Central memory CD8-positive, alpha-beta T cell (primary cell): ENCODE measurements at regions not wholly inside any gene's neighbourhood (a gene's known extent, or its start where the extent isn't known, plus 50 kb on each side); places are given as distances from the start of the nearest gene placed in this dataset.
"Not testable (repeated sequence)": the region's sequence is repeated elsewhere in the genome, so short reads cannot be mapped to it uniquely, and the experiment has no call there.

Experiments
- ATAC-seq: fragments of 150-1000 bp; cut with Tn5 transposase; replicated peaks from 2 replicates; pipeline ENCODE4 v1.10.0; 2022; ENCODE audit warnings: mild to moderate bottlenecking, moderate FRiP score, moderate number of reproducible peaks; ENCODE audit not compliant: poor library complexity, severe bottlenecking; ENCODE audit errors: extremely low read depth
- DNase-seq, 2 donors: peaks; one replicate each; pipeline ENCODE4 v3.0.0; 2021; ENCODE audit warnings: low spot score in 2 of 2
- H3K27ac Mint-ChIP-seq: one replicate; pipeline ENCODE4 v1.8.0; 2022; ENCODE audit warnings: low read depth, mild to moderate bottlenecking, moderate library complexity, mixed read lengths
- H3K27me3 Mint-ChIP-seq: one replicate; pipeline ENCODE4 v1.8.0; 2022; ENCODE audit warnings: mixed read lengths
- H3K36me3 Mint-ChIP-seq: one replicate; pipeline ENCODE4 v1.8.0; 2022; ENCODE audit warnings: mild to moderate bottlenecking, moderate library complexity, mixed read lengths; ENCODE audit not compliant: insufficient read depth
- H3K4me1 Mint-ChIP-seq: one replicate; pipeline ENCODE4 v1.8.0; 2022; ENCODE audit warnings: mixed read lengths
- H3K4me3 Mint-ChIP-seq: one replicate; pipeline ENCODE4 v1.8.0; 2022; ENCODE audit warnings: mild to moderate bottlenecking, moderate library complexity, mixed read lengths
- H3K9me3 Mint-ChIP-seq: one replicate; pipeline ENCODE4 v1.8.0; 2022; ENCODE audit warnings: mixed read lengths

GRCh38 chr2:210863283-210863682 is 306.9 kb downstream of the CPS1 start:
- Mint-ChIP-seq H3K27me3 (no peaks in the 10 kb centered on the region), H3K27ac (no peak overlapping the region), H3K36me3 (no peaks in the 10 kb centered on the region), H3K9me3 (peaks cover 10% of the 10 kb centered on the region), H3K4me1 (no peaks in the 10 kb centered on the region), H3K4me3 (no peak overlapping the region)
- DNase-seq (no peak), ATAC-seq (no peak)

- peaks cover 29% of the 10 kb centered on the region for H3K9me3 Mint-ChIP-seq
- DNase-seq, H3K27me3 Mint-ChIP-seq, ATAC-seq, H3K4me1 Mint-ChIP-seq, H3K27ac Mint-ChIP-seq, H3K36me3 Mint-ChIP-seq, H3K4me3 Mint-ChIP-seq: not testable (repeated sequence)
Observed at GRCh38 chr2:210871566-210871965, 315.2 kb downstream of the CPS1 start.

DNA sequence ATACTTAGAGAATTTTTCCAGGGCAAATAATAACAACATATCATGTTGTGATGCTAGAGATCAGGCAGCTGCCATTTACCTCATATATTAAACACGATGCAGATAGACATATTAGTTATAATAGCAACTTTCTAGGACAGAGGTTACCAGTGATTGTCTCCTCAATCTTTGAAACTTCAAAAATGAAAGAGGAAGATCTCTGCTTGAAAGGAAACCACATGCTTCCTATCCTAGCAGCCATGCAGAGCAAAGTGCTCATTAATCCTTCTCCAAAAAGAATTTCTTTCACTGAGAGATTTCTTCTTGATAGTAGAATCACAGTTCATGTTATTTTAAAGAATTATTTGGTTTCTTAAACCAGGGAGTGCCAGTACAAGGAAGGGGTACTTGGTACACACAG is 317.2 kb downstream of the CPS1 start:
- Mint-ChIP-seq H3K36me3 (no peaks in the 10 kb centered on the region), H3K27ac (no peak overlapping the region), H3K9me3 (peaks cover 21% of the 10 kb centered on the region), H3K4me1 (no peaks in the 10 kb centered on the region), H3K27me3 (no peaks in the 10 kb centered on the region), H3K4me3 (no peak overlapping the region)
- no peak for ATAC-seq
- no peak for DNase-seq

GRCh38 chr2:210884227-210884626 is 327.8 kb downstream of the CPS1 start:
- Mint-ChIP-seq H3K27ac (no peak overlapping the region), H3K36me3 (no peaks in the 10 kb centered on the region), H3K27me3 (no peaks in the 10 kb centered on the region), H3K9me3 (peaks cover 31% of the 10 kb centered on the region), H3K4me1 (no peaks in the 10 kb centered on the region), H3K4me3 (no peak overlapping the region)
- DNase-seq (no peak), ATAC-seq (no peak)

- Mint-ChIP-seq H3K4me1 (no peaks in the 10 kb centered on the region), H3K4me3 (no peak overlapping the region), H3K27ac (no peak overlapping the region), H3K36me3 (no peaks in the 10 kb centered on the region), H3K27me3 (no peaks in the 10 kb centered on the region), H3K9me3 (peaks cover 24% of the 10 kb centered on the region)
- no peak for ATAC-seq
- no peak for DNase-seq
Observed at GRCh38 chr2:210888035-210888434, 331.6 kb downstream of the CPS1 start.

DNA sequence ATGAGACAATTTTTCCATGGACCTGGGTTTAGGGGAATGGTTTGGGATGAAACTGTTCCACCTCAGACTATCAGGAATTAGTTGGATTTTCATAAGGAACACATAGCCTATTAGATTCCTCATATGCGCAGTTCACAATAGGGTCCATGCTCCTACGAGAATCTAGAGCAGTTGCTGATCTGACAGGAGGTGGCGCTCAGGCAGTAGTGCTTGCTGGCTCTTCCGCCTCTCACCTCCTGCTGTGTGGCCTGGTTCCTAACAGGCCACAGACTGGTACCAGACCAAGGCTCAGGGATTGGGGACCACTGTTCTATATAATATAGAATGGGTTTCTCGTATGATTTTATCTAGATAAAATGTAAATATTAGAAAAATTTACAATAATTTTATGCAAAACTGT is 338.7 kb downstream of the CPS1 start:
- Mint-ChIP-seq H3K36me3 (no peaks in the 10 kb centered on the region), H3K4me1 (no peaks in the 10 kb centered on the region), H3K9me3 (peaks cover 16% of the 10 kb centered on the region), H3K27me3 (no peaks in the 10 kb centered on the region), H3K27ac (no peak overlapping the region), H3K4me3 (no peak overlapping the region)
- DNase-seq: no peak
- ATAC-seq: no peak

GRCh38 chr2:210899131-210899530 is 342.7 kb downstream of the CPS1 start:
- Mint-ChIP-seq H3K4me1 (no peaks in the 10 kb centered on the region), H3K27me3 (no peaks in the 10 kb centered on the region), H3K27ac (no peak overlapping the region), H3K9me3 (peaks cover 10% of the 10 kb centered on the region), H3K4me3 (no peak overlapping the region), H3K36me3 (no peaks in the 10 kb centered on the region)
- ATAC-seq: no peak
- DNase-seq: no peak

GRCh38 chr2:210901326-210901725 is 344.9 kb downstream of the CPS1 start:
- peaks cover 4% of the 10 kb centered on the region for H3K9me3 Mint-ChIP-seq
- no peaks in the 10 kb centered on the region for H3K4me1 Mint-ChIP-seq
- H3K4me3 Mint-ChIP-seq: no peak overlapping the region
- ATAC-seq: no peak
- no peak for DNase-seq
- no peaks in the 10 kb centered on the region for H3K27me3 Mint-ChIP-seq
- H3K36me3 Mint-ChIP-seq: no peaks in the 10 kb centered on the region
- H3K27ac Mint-ChIP-seq: no peak overlapping the region

DNA sequence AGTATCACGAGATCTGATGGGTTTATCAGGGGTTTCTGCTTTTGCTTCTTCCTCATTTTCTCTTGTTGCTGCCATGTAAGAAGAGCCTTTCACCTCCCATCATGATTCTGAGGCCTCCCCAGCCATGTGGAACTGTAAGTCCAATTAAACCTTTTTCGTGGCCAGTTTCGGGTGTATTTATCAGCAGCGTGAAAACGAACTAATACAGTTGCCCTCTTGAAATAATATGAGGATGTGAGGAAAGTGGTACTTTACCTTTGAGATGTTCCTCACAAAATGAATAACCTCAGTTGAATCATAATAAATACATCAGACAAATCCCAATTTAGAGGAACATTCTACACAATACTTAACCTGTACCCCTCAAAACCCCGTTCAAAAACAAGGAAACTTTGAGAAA is 356.4 kb downstream of the CPS1 start:
- Mint-ChIP-seq H3K36me3 (no peaks in the 10 kb centered on the region), H3K4me1 (no peaks in the 10 kb centered on the region), H3K9me3 (peaks cover 18% of the 10 kb centered on the region), H3K27me3 (no peaks in the 10 kb centered on the region), H3K27ac (no peak overlapping the region), H3K4me3 (no peak overlapping the region)
- ATAC-seq (no peak), DNase-seq (no peak)

GRCh38 chr2:210913461-210913860 is 357.1 kb downstream of the CPS1 start:
- H3K36me3 Mint-ChIP-seq: no peaks in the 10 kb centered on the region
- no peak for ATAC-seq
- no peak overlapping the region for H3K27ac Mint-ChIP-seq
- H3K4me1 Mint-ChIP-seq: no peaks in the 10 kb centered on the region
- no peak for DNase-seq
- H3K4me3 Mint-ChIP-seq: no peak overlapping the region
- H3K27me3 Mint-ChIP-seq: no peaks in the 10 kb centered on the region
- peaks cover 12% of the 10 kb centered on the region for H3K9me3 Mint-ChIP-seq

DNA sequence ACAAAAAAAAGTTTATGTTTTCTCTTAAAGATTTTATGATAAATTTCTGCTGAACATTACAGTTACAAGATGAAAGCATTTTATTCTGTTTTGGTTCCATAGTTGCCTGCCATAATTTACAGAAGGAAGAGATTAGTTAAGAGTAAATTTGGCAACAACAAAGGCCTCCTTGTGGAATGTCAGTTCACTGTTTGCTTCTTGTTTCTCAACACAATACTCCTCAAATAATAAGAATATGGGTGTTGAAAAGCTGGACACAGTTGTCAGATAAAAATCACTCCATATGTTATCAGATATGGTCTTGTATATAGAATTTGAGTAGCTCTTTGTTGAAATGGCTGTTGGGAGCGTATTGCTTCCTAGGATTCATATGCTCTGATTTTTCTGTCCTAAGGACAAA is 359.5 kb downstream of the CPS1 start:
- DNase-seq (no peak), ATAC-seq (no peak)
- no peak overlapping the region for H3K27ac Mint-ChIP-seq
- H3K36me3 Mint-ChIP-seq: no peaks in the 10 kb centered on the region
- no peak overlapping the region for H3K4me3 Mint-ChIP-seq
- peaks cover 19% of the 10 kb centered on the region for H3K9me3 Mint-ChIP-seq
- H3K4me1 Mint-ChIP-seq: no peaks in the 10 kb centered on the region
- H3K27me3 Mint-ChIP-seq: no peaks in the 10 kb centered on the region

GRCh38 chr2:210917465-210917864 is 361.1 kb downstream of the CPS1 start:
- ATAC-seq: no peak
- H3K27ac Mint-ChIP-seq: no peak overlapping the region
- H3K36me3 Mint-ChIP-seq: no peaks in the 10 kb centered on the region
- H3K4me3 Mint-ChIP-seq: no peak overlapping the region
- no peak for DNase-seq
- H3K4me1 Mint-ChIP-seq: no peaks in the 10 kb centered on the region
- peaks cover 25% of the 10 kb centered on the region for H3K9me3 Mint-ChIP-seq
- H3K27me3 Mint-ChIP-seq: no peaks in the 10 kb centered on the region

GRCh38 chr2:210919128-210919527 is 362.7 kb downstream of the CPS1 start:
- DNase-seq (no peak), ATAC-seq (no peak)
- no peaks in the 10 kb centered on the region for H3K27me3 Mint-ChIP-seq
- no peak overlapping the region for H3K4me3 Mint-ChIP-seq
- no peaks in the 10 kb centered on the region for H3K36me3 Mint-ChIP-seq
- peaks cover 20% of the 10 kb centered on the region for H3K9me3 Mint-ChIP-seq
- H3K4me1 Mint-ChIP-seq: no peaks in the 10 kb centered on the region
- H3K27ac Mint-ChIP-seq: no peak overlapping the region

GRCh38 chr2:210922419-210922818 is 366.0 kb downstream of the CPS1 start:
- no peak for ATAC-seq

More at GRCh38 chr2:210922419-210922818, 366.0 kb downstream of the CPS1 start:
- Mint-ChIP-seq H3K9me3 (peaks cover 15% of the 10 kb centered on the region), H3K4me3 (no peak overlapping the region), H3K27ac (no peak overlapping the region), H3K27me3 (no peaks in the 10 kb centered on the region), H3K4me1 (no peaks in the 10 kb centered on the region), H3K36me3 (no peaks in the 10 kb centered on the region)
- DNase-seq: no peak
